B cell (primary cell): ENCODE measurements at regions not wholly inside any gene's neighbourhood (a gene's known extent, or its start where the extent isn't known, plus 50 kb on each side); places are given as distances from the start of the nearest gene placed in this dataset.

Source experiments
- ATAC-seq: fragments of 200-7000 bp; cut with Tn5 transposase; one replicate; pipeline ENCODE4 v1.10.0; 2021; ENCODE audit warnings: low read depth, mild to moderate bottlenecking, moderate number of reproducible peaks, moderate library complexity
- CTCF ChIA-PET: fragments of 350-600 bp; sonication (Branson Sonifier 250); formaldehyde crosslinking; loops from one replicate; lab custom pipeline; 2021; ENCODE audit warnings: antibody characterized with exemption, inconsistent platforms; lab: Charles Lee
- POLR2A ChIA-PET: fragments of 350-600 bp; sonication (Branson Sonifier 250); formaldehyde crosslinking; loops from one replicate; lab custom pipeline; 2021; ENCODE audit warnings: antibody characterized with exemption; lab: Charles Lee
- DNase-seq: peaks from one replicate; pipeline ENCODE4 v3.0.0; 2013
- H2AFZ ChIP-seq: 2 replicates; pipeline ENCODE4 v1.6.1; 2012; ENCODE audit warnings: mild to moderate bottlenecking, low read depth, low read length; ENCODE audit not compliant: insufficient read depth, poor library complexity, severe bottlenecking
- H3K27ac ChIP-seq, 2 donors: 1 replicate in 1 of 2; 2 replicates in 1 of 2; pipeline ENCODE4 v1.5.1; 2012 to 2013; ENCODE audit warnings: low read length in 2 of 2, mild to moderate bottlenecking in 2 of 2, moderate library complexity in 1 of 2
- H3K27me3 ChIP-seq, 4 experiments: fragments of 200-600 bp in 1 of 4; sonication (generic) in 1 of 4; replicated peaks in 1 of 4; 1 replicate in 2 of 4; 2 replicates in 2 of 4; pipeline versions ENCODE4 v1.6.1 to v1.7.0; 2013 to 2016; ENCODE audit warnings: low read length in 3 of 4, mild to moderate bottlenecking in 2 of 4, mixed read lengths in 1 of 4, moderate library complexity in 1 of 4; ENCODE audit not compliant: insufficient read depth in 4 of 4, control insufficient read depth in 3 of 4; ENCODE audit errors: control extremely low read depth in 1 of 4
- H3K36me3 ChIP-seq, 2 experiments: replicated peaks in 1 of 2; 1 replicate in 1 of 2; 2 replicates in 1 of 2; pipeline versions ENCODE4 v1.6.1 to v1.7.1; 2013; ENCODE audit warnings: low read length in 1 of 2; ENCODE audit not compliant: insufficient read depth in 2 of 2, control insufficient read depth in 1 of 2; ENCODE audit errors: control extremely low read depth in 1 of 2, extremely low read depth in 1 of 2
- H3K4me1 ChIP-seq, 2 donors: fragments of 200-600 bp in 1 of 2; sonication (generic) in 1 of 2; 1 replicate in 1 of 2; 2 replicates in 1 of 2; pipeline versions ENCODE4 v1.5.1 to v1.6.1; 2013 to 2017; ENCODE audit warnings: low read length in 2 of 2; ENCODE audit not compliant: control insufficient read depth in 2 of 2, insufficient read depth in 2 of 2
- H3K4me2 ChIP-seq: replicated peaks from 2 replicates; pipeline ENCODE3; 2012; ENCODE audit warnings: mild to moderate bottlenecking, low read depth, low read length; ENCODE audit not compliant: poor library complexity, severe bottlenecking
- H3K4me3 ChIP-seq, 5 experiments: fragments of 200-600 bp in 1 of 5; sonication (generic) in 1 of 5; 1 replicate in 3 of 5; 2 replicates in 2 of 5; pipeline versions ENCODE4 v1.5.1 to v1.7.0; 2011 to 2016; ENCODE audit warnings: low read length in 4 of 5, mild to moderate bottlenecking in 4 of 5, low read depth in 2 of 5, control low read depth in 1 of 5, moderate library complexity in 1 of 5; ENCODE audit not compliant: insufficient read depth in 1 of 5; ENCODE audit errors: control extremely low read depth in 1 of 5, extremely low read depth in 1 of 5
- H3K79me2 ChIP-seq: fragments of 200-600 bp; sonication (generic); one replicate; pipeline ENCODE4 v1.6.0; 2016; ENCODE audit warnings: low read length; ENCODE audit not compliant: control insufficient read depth, insufficient read depth
- H3K9ac ChIP-seq: fragments of 200-600 bp; sonication (generic); 2 replicates; pipeline ENCODE4 v1.6.1; 2017; ENCODE audit warnings: mild to moderate bottlenecking, low read length, moderate library complexity
- H3K9me3 ChIP-seq, 3 donors: one replicate each; pipeline versions ENCODE4 v1.6.1 to v1.7.1; 2013; ENCODE audit warnings: low read length in 2 of 3; ENCODE audit not compliant: control insufficient read depth in 2 of 3, insufficient read depth in 1 of 3; ENCODE audit errors: control extremely low read depth in 1 of 3
- H4K20me1 ChIP-seq: 2 replicates; pipeline ENCODE4 v1.6.0; 2012; ENCODE audit warnings: mild to moderate bottlenecking, low read length; ENCODE audit not compliant: insufficient read depth, control insufficient read depth, poor library complexity, severe bottlenecking
- H3K27ac Mint-ChIP-seq: one replicate; pipeline ENCODE4 v1.8.0; 2021; ENCODE audit warnings: mixed read lengths
- H3K27me3 Mint-ChIP-seq: one replicate; pipeline ENCODE4 v1.8.0; 2021; ENCODE audit warnings: mixed read lengths
- H3K4me1 Mint-ChIP-seq: one replicate; pipeline ENCODE4 v1.8.0; 2021; ENCODE audit warnings: mixed read lengths
- H3K4me3 Mint-ChIP-seq: one replicate; pipeline ENCODE4 v1.8.0; 2021; ENCODE audit warnings: mixed read lengths
- H3K9me3 Mint-ChIP-seq: one replicate; pipeline ENCODE4 v1.8.0; 2022; ENCODE audit warnings: mixed read lengths; ENCODE audit not compliant: insufficient read depth
- CTCF ChIP-seq: fragments of 200-600 bp; IDR thresholded peaks from one replicate; pipeline ENCODE4 v1.8.0; 2022; ENCODE audit warnings: antibody characterized with exemption, mild to moderate bottlenecking
- EZH2 ChIP-seq: IDR thresholded peaks from 2 replicates; pipeline ENCODE4 v1.6.1; 2012; ENCODE audit warnings: borderline replicate concordance, low read depth, mild to moderate bottlenecking, moderate library complexity, low read length; ENCODE audit not compliant: insufficient read depth, poor library complexity, severe bottlenecking
- WGBS: methylation state at CpG from one replicate; pipeline ENCODE4 v1.1.5; 2013; ENCODE audit warnings: missing lambda C conversion rate; ENCODE audit not compliant: insufficient coverage; 5-methylcytosine and 5-hydroxymethylcytosine counted together
- intact Hi-C: fragments of 100-400 bp; cut with micrococcal nuclease; formaldehyde crosslinking; loops from one replicate; pipeline ENCODE4 v1.10.0; 2022

- Histone ChIP-seq H2AFZ (no peak overlapping the region), H3K4me3 (no peak overlapping the region), H3K27me3 (no peaks in the 10 kb centered on the region), H3K4me1 (no peaks in the 10 kb centered on the region), H3K4me2 (no peak overlapping the region), H3K79me2 (no peaks in the 10 kb centered on the region), H3K36me3 (no peaks in the 10 kb centered on the region), H3K27ac (no peak overlapping the region), H3K9me3 (peaks cover 0 to 3% (median 0%) of the 10 kb centered on the region in 3 donors), H4K20me1 (no peaks in the 10 kb centered on the region), H3K9ac (no peak overlapping the region)
- H3K27me3 Mint-ChIP-seq: no peaks in the 10 kb centered on the region
- ATAC-seq (no peak), DNase-seq (no peak)
- CTCF ChIA-PET: no interaction called here
- POLR2A ChIA-PET: no interaction called here
- H3K4me3 Mint-ChIP-seq: no peak overlapping the region
- no peak overlapping the region for H3K27ac Mint-ChIP-seq
- peaks cover 6% of the 10 kb centered on the region for H3K9me3 Mint-ChIP-seq
- intact Hi-C loops: no loop called here
- H3K4me1 Mint-ChIP-seq: no peaks in the 10 kb centered on the region
- TF ChIP-seq EZH2 (no peak), CTCF (no peak)
Measured at GRCh38 chr6:48904809-48905208, 558.2 kb downstream of the MMUT start.

- H3K27me3 ChIP-seq: no peaks in the 10 kb centered on the region
- no CpG with 5 or more reads among the region's 3 CpGs for WGBS
Measured at GRCh38 chr6:48894469-48894868, 568.6 kb downstream of the MMUT start.

More at GRCh38 chr6:48894469-48894868, 568.6 kb downstream of the MMUT start:
- no peaks in the 10 kb centered on the region for H3K27me3 Mint-ChIP-seq
- no peak overlapping the region for H3K4me3 Mint-ChIP-seq
- Histone ChIP-seq H4K20me1 (no peaks in the 10 kb centered on the region), H3K79me2 (no peaks in the 10 kb centered on the region), H3K36me3 (no peaks in the 10 kb centered on the region), H3K27ac (no peak overlapping the region), H3K4me2 (no peak overlapping the region), H3K9me3 (no peaks in the 10 kb centered on the region), H2AFZ (no peak overlapping the region), H3K4me3 (no peak overlapping the region), H3K4me1 (no peaks in the 10 kb centered on the region), H3K9ac (no peak overlapping the region)
- ChIA-PET POLR2A (no interaction called here), CTCF (no interaction called here)
- intact Hi-C loops: no loop called here
- H3K9me3 Mint-ChIP-seq: no peaks in the 10 kb centered on the region
- no peak for ATAC-seq
- no peaks in the 10 kb centered on the region for H3K4me1 Mint-ChIP-seq
- H3K27ac Mint-ChIP-seq: no peak overlapping the region
- TF ChIP-seq CTCF: no peak
- TF ChIP-seq EZH2: no peak
- DNase-seq: no peak
